Heart left ventricle (tissue), 16 donors: ENCODE measurements at regions not wholly inside any gene's neighbourhood (a gene's known extent, or its start where the extent isn't known, plus 50 kb on each side); places are given as distances from the start of the nearest gene placed in this dataset.
A peak's percentile ranks its signal among the peaks of the same experiment; 100 is the strongest.

ENCODE experiments used
- ATAC-seq, 4 donors: fragments of 200-7000 bp; cut with Tn5 transposase; one replicate each; pipeline ENCODE4 v1.9.1; 2020 to 2022; ENCODE audit warnings: moderate library complexity in 4 of 4, mild to moderate bottlenecking in 3 of 4, moderate number of reproducible peaks in 1 of 4
- DNase-seq, 5 donors: peaks; one replicate each; pipeline ENCODE4 v3.0.0-alpha.2; 2020
- H3K27ac ChIP-seq, 12 donors: fragments of 200-600 bp; sonication (generic) in 4 of 12; one replicate each; pipeline versions ENCODE4 v1.5.0 to v1.8.0; 2016 to 2022; ENCODE audit warnings: mild to moderate bottlenecking in 2 of 12
- H3K27me3 ChIP-seq, 9 donors: fragments of 200-600 bp; sonication (generic) in 2 of 9; one replicate each; pipeline versions ENCODE4 v1.5.1 to v1.8.0; 2016 to 2022; ENCODE audit warnings: mild to moderate bottlenecking in 3 of 9
- H3K36me3 ChIP-seq, 9 donors: fragments of 200-600 bp; sonication (generic) in 2 of 9; one replicate each; pipeline versions ENCODE4 v1.5.0 to v1.8.0; 2018 to 2022; ENCODE audit warnings: mild to moderate bottlenecking in 2 of 9
- H3K4me1 ChIP-seq, 12 donors: fragments of 200-600 bp; sonication (generic) in 4 of 12; one replicate each; pipeline versions ENCODE4 v1.5.0 to v1.8.0; 2016 to 2022; ENCODE audit warnings: mild to moderate bottlenecking in 3 of 12
- H3K4me3 ChIP-seq, 12 donors: fragments of 200-600 bp; sonication (generic) in 4 of 12; one replicate each; pipeline versions ENCODE4 v1.5.0 to v1.8.0; 2017 to 2022; ENCODE audit warnings: mild to moderate bottlenecking in 9 of 12, moderate library complexity in 4 of 12
- H3K9me3 ChIP-seq, 12 donors: fragments of 200-600 bp; sonication (generic) in 4 of 12; one replicate each; pipeline versions ENCODE4 v1.5.0 to v1.8.0; 2016 to 2022; ENCODE audit warnings: mild to moderate bottlenecking in 1 of 12
- CTCF ChIP-seq, 12 donors: fragments of 200-600 bp; sonication (generic) in 4 of 12; IDR thresholded peaks; one replicate each; pipeline versions ENCODE4 v1.5.0 to v1.8.0; 2018 to 2022; ENCODE audit warnings: antibody characterized with exemption in 12 of 12, mild to moderate bottlenecking in 5 of 12
- POLR2A ChIP-seq, 2 donors: fragments of 450-650 bp; IDR thresholded peaks; one replicate each; pipeline ENCODE4 v1.6.1; 2017; ENCODE audit warnings: antibody characterized with exemption in 2 of 2, mild to moderate bottlenecking in 2 of 2, moderate library complexity in 2 of 2
- WGBS, 4 donors: extraction: QIAGEN DNeasy Blood & Tissue Kit in 2 of 4; methylation state at CpG; one replicate each; pipeline versions ENCODE4 v1.1.5 to v1.1.7; 2013 to 2018; 5-methylcytosine and 5-hydroxymethylcytosine counted together
- intact Hi-C, 10 donors: fragments of 100-400 bp; cut with DNase I; formaldehyde crosslinking; loops; one replicate each; pipeline versions ENCODE4 v1.11.1 to v1.14.2; 2022
- donor health status: ischemic (EF 13 %, LVEDD 7.1; RV severe dilation, severe dysfunction).
- donor health status: healthy with polysubstance abuse.
- donor health status: DM: no; HTN: yes; CAD: no.
- donor health status: DM: no; HTN: no; CAD: no.
- donor health status: ischemic (EF 25% LVEDD 6.9; RV normal size, moderate dysfunction).
- donor health status: ischemic (EF 25% LVEDD 5.7; RV mildly dilated, moderate dysfunction).
- donor health status: healthy.
- donor health status: DM: yes; HTN: yes; CAD: no.
- donor health status: ischemic (EF 35%, LVEDD 5.7; RV mildly dilated, moderate dysfunction).
- donor health status: nonischemic (EF 11% LVEDD 7.7; RV severe dilation, severe dysfunction).
- donor health status: DM: yes; HTN: yes; CAD: no.
- donor health status: PGD.
- donor health status: ischemic (EF 29% LVEDD 5.4; RV normal size, mild dysfunction).
- donor health status: nonischemic (EF 23%, LVEDD 6.1; RV moderate dilation, normal function).

- Histone ChIP-seq H3K36me3 (no peaks in the 10 kb centered on the region), H3K9me3 (no peaks in the 10 kb centered on the region), H3K27ac (peak overlapping the region in 10 of 12 donors; percentile 22 to 85 (median 50)), H3K27me3 (no peaks in the 10 kb centered on the region), H3K4me3 (no peak overlapping the region), H3K4me1 (peaks cover 0 to 52% (median 22%) of the 10 kb centered on the region in 12 donors)
- 82 to 96% (median 87%) methylated on average over 6 of the region's 6 CpGs for WGBS, 4 donors
- intact Hi-C loops, result loop anchor here in 2 of 10 donors (2.0 to 5.0 kb wide), 2 partner anchors 16 to 206 kb away; partner anchors contain the start of gene NRP1 (in 1 of the 2)
- DNase-seq (no peak), ATAC-seq (no peak)
- TF ChIP-seq CTCF (IDR thresholded peaks at IDR 0.05), result no peak
- no peak for TF ChIP-seq POLR2A (IDR thresholded peaks at IDR 0.05)
Observed at GRCh38 chr10:33126742-33127141, 168.7 kb upstream of the ITGB1 start.

GRCh38 chr10:33125522-33126517, 167.8 kb upstream of the ITGB1 start:
- intact Hi-C loops, result loop anchor here in 2 of 10 donors (2.0 to 5.0 kb wide), 2 partner anchors 15 to 206 kb away; partner anchors contain the start of gene NRP1 (in 1 of the 2)
- no peaks in the 10 kb centered on the region for H3K27me3 ChIP-seq
- no peak for TF ChIP-seq CTCF (IDR thresholded peaks at IDR 0.05)
- TF ChIP-seq POLR2A (IDR thresholded peaks at IDR 0.05), result no peak
- H3K4me1 ChIP-seq, result peaks cover 0 to 52% (median 22%) of the 10 kb centered on the region in 12 donors
- peak; percentile 24 to 56 (median 42) for ATAC-seq
- H3K4me3 ChIP-seq, result no peak overlapping the region
- WGBS, 4 donors, result 55 to 68% (median 60%) methylated on average over 15 of the region's 15 CpGs
- peak in 3 of 5 donors; percentile 26 to 54 (median 28) for DNase-seq
- peak overlapping the region in 11 of 12 donors; percentile 21 to 85 (median 55) for H3K27ac ChIP-seq
- H3K9me3 ChIP-seq, result no peaks in the 10 kb centered on the region
- no peaks in the 10 kb centered on the region for H3K36me3 ChIP-seq

GRCh38 chr10:33125111-33125510, 167.1 kb upstream of the ITGB1 start:
- no peaks in the 10 kb centered on the region for H3K27me3 ChIP-seq
- TF ChIP-seq POLR2A (IDR thresholded peaks at IDR 0.05), result no peak
- no peak for TF ChIP-seq CTCF (IDR thresholded peaks at IDR 0.05)
- peaks cover 0 to 55% (median 21%) of the 10 kb centered on the region in 12 donors for H3K4me1 ChIP-seq
- H3K4me3 ChIP-seq, result no peak overlapping the region
- intact Hi-C loops, result loop anchor here in 1 of 10 donors (5.0 kb wide), 1 partner anchor 207 kb away; the partner anchor contains the start of gene NRP1
- WGBS, 4 donors, result 62 to 78% (median 75%) methylated on average over 5 of the region's 5 CpGs
- peak overlapping the region in 9 of 12 donors; percentile 36 to 85 (median 55) for H3K27ac ChIP-seq
- DNase-seq (no peak), ATAC-seq (no peak)
- no peaks in the 10 kb centered on the region for H3K9me3 ChIP-seq
- H3K36me3 ChIP-seq, result no peaks in the 10 kb centered on the region

GRCh38 chr10:33123680-33124079, 165.7 kb upstream of the ITGB1 start:
- 70 to 83% (median 80%) methylated on average over 2 of the region's 2 CpGs for WGBS, 4 donors
- Histone ChIP-seq H3K27me3 (no peaks in the 10 kb centered on the region), H3K4me3 (no peak overlapping the region), H3K4me1 (peaks cover 0 to 51% (median 19%) of the 10 kb centered on the region in 12 donors), H3K9me3 (no peaks in the 10 kb centered on the region), H3K36me3 (no peaks in the 10 kb centered on the region), H3K27ac (no peak overlapping the region)
- ATAC-seq (no peak), DNase-seq (no peak)
- intact Hi-C loops, result no loop called here
- TF ChIP-seq CTCF (IDR thresholded peaks at IDR 0.05) (no peak), POLR2A (IDR thresholded peaks at IDR 0.05) (no peak)
